MV-4-11 (cell line): ENCODE measurements at regions not wholly inside any gene's neighbourhood (a gene's known extent, or its start where the extent isn't known, plus 50 kb on each side); places are given as distances from the start of the nearest gene placed in this dataset.

Experiments used
- DNase-seq: peaks from one replicate; lab custom pipeline; 2025; lab: John Stamatoyannopoulos, UW

- DNase-seq = no peak
These were observed 65.7 kb upstream of the FERD3L start for GRCh38 chr7:19210893-19211413.

- no peak for DNase-seq
These were observed 64.0 kb upstream of the FERD3L start for GRCh38 chr7:19209166-19209696.

DNA sequence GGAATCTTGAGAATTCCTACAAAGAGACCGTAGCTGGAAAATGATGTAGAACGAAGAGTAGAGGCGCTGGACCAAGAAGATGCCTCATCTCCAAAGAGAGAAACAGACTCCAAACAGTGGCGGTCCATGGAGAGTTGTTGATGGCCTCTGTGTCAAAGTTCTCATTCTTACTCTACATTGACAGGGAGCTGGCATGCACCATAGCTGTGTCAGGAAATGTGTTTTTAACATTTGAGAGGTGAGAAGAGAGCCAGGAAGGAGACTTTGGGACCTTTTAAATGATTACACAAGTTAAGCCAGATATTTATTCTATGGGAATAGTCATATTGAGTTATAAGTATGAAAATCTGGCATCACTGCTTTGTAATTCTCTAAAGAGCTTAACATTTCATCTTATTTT is 61.5 kb upstream of the FERD3L start:
- DNase-seq = no peak

- DNase-seq = no peak
These were observed 58.5 kb upstream of the FERD3L start for GRCh38 chr7:19203686-19204085.

DNA sequence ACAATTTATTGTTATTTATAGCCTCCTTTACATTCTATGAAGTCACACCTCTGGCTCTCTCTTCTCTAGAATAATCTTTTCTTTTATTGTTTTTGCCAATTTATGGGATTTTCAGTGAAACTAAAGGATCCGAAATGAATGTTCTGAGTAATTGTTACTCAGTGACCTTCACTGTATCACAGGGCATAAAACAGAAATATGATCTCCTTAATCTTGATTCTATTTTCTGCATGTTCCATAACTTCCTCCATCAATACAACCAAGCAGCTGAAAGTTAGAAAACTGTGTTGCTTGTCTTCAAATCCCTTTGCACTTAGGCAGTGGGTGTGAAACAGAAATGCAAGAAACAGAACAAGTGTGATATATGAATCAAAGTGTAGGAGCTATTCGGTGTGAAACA is 57.4 kb upstream of the FERD3L start:
- no peak for DNase-seq
